HEK293 (cell line): ENCODE measurements at regions not wholly inside any gene's neighbourhood (a gene's known extent, or its start where the extent isn't known, plus 50 kb on each side); places are given as distances from the start of the nearest gene placed in this dataset.
"Not testable (repeated sequence)": the region's sequence is repeated elsewhere in the genome, so short reads cannot be mapped to it uniquely, and the experiment has no call there.

Experiments
- CTCF ChIA-PET: fragments of 350-600 bp; formaldehyde crosslinking; extraction: SDS; loops from one replicate; lab custom pipeline; 2021; ENCODE audit warnings: antibody characterized with exemption; lab: Yijun Ruan, JAX
- POLR2A ChIA-PET: fragments of 300-600 bp; formaldehyde crosslinking; extraction: SDS; loops from one replicate; lab custom pipeline; 2020; ENCODE audit warnings: antibody characterized with exemption, inconsistent platforms; lab: Yijun Ruan, JAX
- H3K27ac ChIP-seq: fragments of 200-500 bp; sonication (Bioruptor generic); 2 replicates; pipeline ENCODE4 v1.5.1; 2014; ENCODE audit warnings: low read depth, low read length, control low read depth, inconsistent platforms; ENCODE audit errors: extremely low read depth
- H3K36me3 ChIP-seq, 2 experiments: fragments of 200-500 bp in 1 of 2; sonication (Bioruptor generic) in 1 of 2; 1 replicate in 1 of 2; 2 replicates in 1 of 2; pipeline ENCODE4 v1.5.1; 2014 to 2017; ENCODE audit warnings: inconsistent platforms in 2 of 2, low read length in 2 of 2; ENCODE audit not compliant: control insufficient read depth in 2 of 2, insufficient read depth in 1 of 2
- H3K4me1 ChIP-seq: fragments of 200-500 bp; sonication (Bioruptor generic); 2 replicates; pipeline ENCODE4 v1.5.1; 2014; ENCODE audit warnings: mild to moderate bottlenecking, low read length, inconsistent platforms; ENCODE audit not compliant: control insufficient read depth, insufficient read depth
- H3K4me3 ChIP-seq: 2 replicates; pipeline ENCODE4 v1.5.1; 2011; ENCODE audit warnings: low read depth, mild to moderate bottlenecking, control low read depth, low read length, moderate library complexity
- H3K9me3 ChIP-seq: fragments of 200-500 bp; sonication (Bioruptor generic); 2 replicates; pipeline ENCODE4 v1.5.1; 2014; ENCODE audit warnings: low read depth, low read length, inconsistent platforms; ENCODE audit not compliant: control insufficient read depth, insufficient read depth
- ATF2 ChIP-seq: fragments of 450-650 bp; formaldehyde crosslinking; IDR thresholded peaks from 2 replicates; pipeline ENCODE4 v1.5.1; 2016; ENCODE audit warnings: missing biosample characterization, missing genetic modification characterization, low read depth
- ZBTB21 ChIP-seq: fragments of 450-650 bp; formaldehyde crosslinking; IDR thresholded peaks from 2 replicates; pipeline ENCODE4 v1.5.1; 2017; ENCODE audit warnings: missing biosample characterization, missing genetic modification characterization
- ZNF24 ChIP-seq: fragments of 450-650 bp; formaldehyde crosslinking; IDR thresholded peaks from 2 replicates; pipeline ENCODE4 v1.5.1; 2016; ENCODE audit warnings: missing biosample characterization, missing genetic modification characterization
- ZNF366 ChIP-seq: fragments of 450-650 bp; formaldehyde crosslinking; conservative IDR thresholded peaks from 2 replicates; pipeline ENCODE4 v1.5.1; 2016; ENCODE audit warnings: missing biosample characterization, missing genetic modification characterization
- ZNF785 ChIP-seq: fragments of 450-650 bp; formaldehyde crosslinking; IDR thresholded peaks from 2 replicates; pipeline ENCODE4 v1.5.1; 2016; ENCODE audit warnings: missing biosample characterization, missing genetic modification characterization

- TF ChIP-seq ZBTB21 (tag by site-specific recombination): 0 out of 2 replicates have a peak, but pooled peaks have one; percentile 40
- peak; percentile 65; the same call in 1 of the 2 replicates for TF ChIP-seq ZNF24 (tag by site-specific recombination)
- TF ChIP-seq ATF2 (tag by site-specific recombination): peak; percentile 84
- TF ChIP-seq ZNF785 (tag by site-specific recombination): 0 out of 2 replicates have a peak, but pooled peaks have one; percentile 55
- H3K27ac ChIP-seq, H3K36me3 ChIP-seq, H3K4me1 ChIP-seq, POLR2A ChIA-PET, H3K4me3 ChIP-seq, CTCF ChIA-PET, H3K9me3 ChIP-seq: not testable (repeated sequence)
These were observed 166.9 kb upstream of the TP53TG3 start for GRCh38 chr16:32842844-32843243.

- POLR2A ChIA-PET, H3K4me1 ChIP-seq, H3K4me3 ChIP-seq, H3K27ac ChIP-seq, H3K9me3 ChIP-seq, CTCF ChIA-PET, H3K36me3 ChIP-seq: not testable (repeated sequence)
- TF ChIP-seq ATF2 (tag by site-specific recombination): peak; percentile 84
- TF ChIP-seq ZNF366 (tag by site-specific recombination): peak; percentile 29; the same call in 1 of the 2 replicates
These were observed 131.3 kb upstream of the TP53TG3 start for GRCh38 chr16:32807280-32807679.

- CTCF ChIA-PET, H3K36me3 ChIP-seq, H3K4me3 ChIP-seq, H3K9me3 ChIP-seq, H3K4me1 ChIP-seq, H3K27ac ChIP-seq, POLR2A ChIA-PET: not testable (repeated sequence)
These were observed 129.7 kb upstream of the TP53TG3 start for GRCh38 chr16:32805639-32806038.
